Neuron (in vitro differentiated cells): ENCODE measurements at regions not wholly inside any gene's neighbourhood (a gene's known extent, or its start where the extent isn't known, plus 50 kb on each side); places are given as distances from the start of the nearest gene placed in this dataset.

Source experiments
- H2AFZ ChIP-seq: one replicate; pipeline ENCODE4 v1.6.1; 2013; ENCODE audit warnings: low read depth, mild to moderate bottlenecking, inconsistent platforms, low read length, moderate library complexity
- H3K27me3 ChIP-seq: one replicate; pipeline ENCODE4 v1.6.1; 2013; ENCODE audit warnings: low read length; ENCODE audit not compliant: insufficient read depth
- H3K36me3 ChIP-seq: one replicate; pipeline ENCODE4 v1.6.1; 2013; ENCODE audit warnings: low read length; ENCODE audit not compliant: insufficient read depth
- H3K4me1 ChIP-seq: one replicate; pipeline ENCODE4 v1.6.1; 2013; ENCODE audit warnings: low read length; ENCODE audit not compliant: insufficient read depth
- H3K4me3 ChIP-seq: 2 replicates; pipeline ENCODE4 v1.5.1; 2013; ENCODE audit warnings: mild to moderate bottlenecking, low read length, moderate library complexity
- H3K9me3 ChIP-seq: one replicate; pipeline ENCODE4 v1.6.1; 2013; ENCODE audit warnings: low read length

GRCh38 chr7:11895337-11895736 is 63.3 kb upstream of the THSD7A start:
- Histone ChIP-seq H3K9me3 (no peaks in the 10 kb centered on the region), H3K27me3 (no peaks in the 10 kb centered on the region), H3K4me3 (no peak overlapping the region), H2AFZ (no peak overlapping the region), H3K4me1 (peaks cover 5% of the 10 kb centered on the region), H3K36me3 (no peaks in the 10 kb centered on the region)

- Histone ChIP-seq H3K36me3 (no peaks in the 10 kb centered on the region), H2AFZ (no peak overlapping the region), H3K27me3 (no peaks in the 10 kb centered on the region), H3K4me3 (no peak overlapping the region), H3K4me1 (peaks cover 5% of the 10 kb centered on the region), H3K9me3 (no peaks in the 10 kb centered on the region)
Measured at GRCh38 chr7:11896663-11897062, 64.7 kb upstream of the THSD7A start.

GRCh38 chr7:11899247-11899646 is 67.2 kb upstream of the THSD7A start:
- Histone ChIP-seq H2AFZ (no peak overlapping the region), H3K36me3 (no peaks in the 10 kb centered on the region), H3K27me3 (no peaks in the 10 kb centered on the region), H3K4me3 (no peak overlapping the region), H3K4me1 (peaks cover 5% of the 10 kb centered on the region), H3K9me3 (no peaks in the 10 kb centered on the region)

DNA sequence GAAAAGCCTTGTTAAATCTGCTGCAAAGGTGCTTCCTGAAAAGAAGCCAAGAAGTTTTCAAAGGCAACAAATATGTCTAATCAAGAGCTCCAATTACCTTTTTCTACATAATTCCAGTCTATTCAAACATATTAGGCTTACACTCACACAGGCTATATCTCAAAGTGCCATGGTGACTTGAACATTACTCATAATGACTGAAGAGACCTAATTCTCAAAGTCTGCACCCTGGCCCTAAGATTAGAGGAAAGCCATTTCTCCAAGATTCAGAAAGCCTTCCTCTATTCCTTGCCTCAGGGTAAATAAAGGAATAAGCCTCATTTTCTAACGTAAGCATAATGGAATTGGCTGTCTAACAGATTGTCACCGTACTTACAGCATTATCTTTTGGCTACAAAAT is 78.3 kb upstream of the THSD7A start:
- H3K27me3 ChIP-seq, result no peaks in the 10 kb centered on the region
- no peak overlapping the region for H3K4me3 ChIP-seq
- H3K4me1 ChIP-seq, result peaks cover 5% of the 10 kb centered on the region
- H3K9me3 ChIP-seq, result no peaks in the 10 kb centered on the region
- H3K36me3 ChIP-seq, result no peaks in the 10 kb centered on the region
- H2AFZ ChIP-seq, result no peak overlapping the region

DNA sequence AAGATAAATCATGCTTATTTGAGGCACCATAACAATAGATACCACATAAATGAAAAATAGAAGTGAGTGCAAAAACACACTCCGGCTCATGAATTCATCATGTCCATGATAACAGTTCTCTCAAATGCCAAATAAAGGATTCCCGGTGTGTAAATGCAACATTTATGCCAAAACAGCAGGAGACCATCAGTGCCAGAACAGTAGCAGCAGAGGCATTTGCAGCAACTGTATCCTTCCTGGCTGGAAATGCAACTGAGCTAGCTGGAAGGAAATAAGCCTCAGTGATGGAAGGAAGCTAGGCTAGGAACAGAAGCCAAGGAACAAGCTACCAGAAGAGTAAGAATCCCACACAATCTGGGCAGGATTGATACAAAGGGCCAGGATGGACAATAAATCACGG is 79.9 kb upstream of the THSD7A start:
- H3K36me3 ChIP-seq, result no peaks in the 10 kb centered on the region
- H3K4me1 ChIP-seq, result peaks cover 5% of the 10 kb centered on the region
- no peaks in the 10 kb centered on the region for H3K27me3 ChIP-seq
- H3K4me3 ChIP-seq, result no peak overlapping the region
- H2AFZ ChIP-seq, result peak overlapping the region; percentile 5
- no peaks in the 10 kb centered on the region for H3K9me3 ChIP-seq

DNA sequence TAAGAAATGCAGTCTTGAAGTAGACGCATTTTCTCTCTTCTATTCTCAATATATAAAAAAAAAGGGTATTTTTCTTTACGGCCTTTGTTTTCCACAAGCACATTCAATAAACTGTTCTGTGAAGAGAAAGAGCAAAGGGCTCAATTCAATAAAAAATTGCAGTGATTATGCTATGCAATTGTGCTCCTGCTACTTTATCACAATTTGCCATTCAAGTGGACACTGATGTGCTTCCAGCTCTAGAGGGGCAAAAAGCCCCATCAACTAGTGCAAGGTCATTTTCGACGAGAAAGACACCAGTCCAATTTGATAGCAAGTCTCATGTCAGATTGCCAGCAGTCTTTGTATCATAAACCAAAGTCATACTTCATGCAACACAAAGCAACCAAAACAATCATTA is 82.6 kb upstream of the THSD7A start:
- Histone ChIP-seq H3K36me3 (no peaks in the 10 kb centered on the region), H3K27me3 (no peaks in the 10 kb centered on the region), H3K4me3 (no peak overlapping the region), H3K4me1 (peaks cover 5% of the 10 kb centered on the region), H2AFZ (no peak overlapping the region), H3K9me3 (no peaks in the 10 kb centered on the region)

GRCh38 chr7:11923376-11923930 is 91.5 kb upstream of the THSD7A start:
- Histone ChIP-seq H3K9me3 (no peaks in the 10 kb centered on the region), H3K27me3 (no peaks in the 10 kb centered on the region), H3K4me1 (no peaks in the 10 kb centered on the region), H3K4me3 (no peak overlapping the region), H3K36me3 (no peaks in the 10 kb centered on the region), H2AFZ (no peak overlapping the region)

- H3K9me3 ChIP-seq, result no peaks in the 10 kb centered on the region
- H3K27me3 ChIP-seq, result no peaks in the 10 kb centered on the region
- no peak overlapping the region for H2AFZ ChIP-seq
- H3K36me3 ChIP-seq, result no peaks in the 10 kb centered on the region
- no peak overlapping the region for H3K4me3 ChIP-seq
- H3K4me1 ChIP-seq, result no peaks in the 10 kb centered on the region
Measured at GRCh38 chr7:11931307-11931706, 99.3 kb upstream of the THSD7A start.

- no peak overlapping the region for H3K4me3 ChIP-seq
- H3K27me3 ChIP-seq, result no peaks in the 10 kb centered on the region
- H2AFZ ChIP-seq, result no peak overlapping the region
- H3K36me3 ChIP-seq, result no peaks in the 10 kb centered on the region
- H3K9me3 ChIP-seq, result no peaks in the 10 kb centered on the region
- H3K4me1 ChIP-seq, result no peaks in the 10 kb centered on the region
Measured at GRCh38 chr7:11934796-11935195, 102.8 kb upstream of the THSD7A start.

GRCh38 chr7:11935905-11936304 is 103.9 kb upstream of the THSD7A start:
- no peaks in the 10 kb centered on the region for H3K4me1 ChIP-seq
- no peaks in the 10 kb centered on the region for H3K9me3 ChIP-seq
- H2AFZ ChIP-seq, result no peak overlapping the region
- no peaks in the 10 kb centered on the region for H3K27me3 ChIP-seq
- no peak overlapping the region for H3K4me3 ChIP-seq
- no peaks in the 10 kb centered on the region for H3K36me3 ChIP-seq

GRCh38 chr7:11946794-11947193 is 114.8 kb upstream of the THSD7A start:
- H3K36me3 ChIP-seq, result no peaks in the 10 kb centered on the region
- no peak overlapping the region for H2AFZ ChIP-seq
- no peaks in the 10 kb centered on the region for H3K27me3 ChIP-seq
- peaks cover 2% of the 10 kb centered on the region for H3K9me3 ChIP-seq
- H3K4me1 ChIP-seq, result no peaks in the 10 kb centered on the region
- H3K4me3 ChIP-seq, result no peak overlapping the region

DNA sequence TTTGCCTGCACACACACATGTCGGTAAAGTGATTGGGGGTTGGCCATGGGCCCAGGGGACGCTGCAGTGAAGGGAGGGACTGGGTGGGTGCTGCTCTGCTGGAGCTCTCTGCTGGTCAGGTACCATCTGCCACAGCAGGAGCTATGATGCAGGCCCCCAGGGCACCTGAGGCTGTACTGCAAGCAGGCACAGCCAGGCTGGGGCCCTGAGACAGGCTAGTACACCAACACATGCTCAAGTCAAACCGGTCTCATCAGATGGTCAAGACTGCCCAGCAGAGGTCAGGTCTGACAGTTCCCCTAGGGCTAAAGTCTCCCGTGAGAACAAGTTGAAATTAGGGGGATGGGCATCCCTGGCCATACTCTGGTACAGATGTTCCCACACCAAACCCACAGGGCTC is 118.3 kb upstream of the THSD7A start:
- H3K4me3 ChIP-seq, result no peak overlapping the region
- no peaks in the 10 kb centered on the region for H3K27me3 ChIP-seq
- H2AFZ ChIP-seq, result no peak overlapping the region
- peaks cover under 1% of the 10 kb centered on the region for H3K9me3 ChIP-seq
- H3K4me1 ChIP-seq, result no peaks in the 10 kb centered on the region
- no peaks in the 10 kb centered on the region for H3K36me3 ChIP-seq

GRCh38 chr7:11950942-11951341 is 118.9 kb upstream of the THSD7A start:
- H3K4me1 ChIP-seq, result no peaks in the 10 kb centered on the region
- H3K9me3 ChIP-seq, result no peaks in the 10 kb centered on the region
- H2AFZ ChIP-seq, result no peak overlapping the region
- H3K36me3 ChIP-seq, result no peaks in the 10 kb centered on the region
- no peak overlapping the region for H3K4me3 ChIP-seq
- H3K27me3 ChIP-seq, result no peaks in the 10 kb centered on the region

GRCh38 chr7:11951909-11952308 is 119.9 kb upstream of the THSD7A start:
- Histone ChIP-seq H3K27me3 (no peaks in the 10 kb centered on the region), H3K4me3 (no peak overlapping the region), H3K9me3 (no peaks in the 10 kb centered on the region)

More at GRCh38 chr7:11951909-11952308, 119.9 kb upstream of the THSD7A start:
- Histone ChIP-seq H3K4me1 (no peaks in the 10 kb centered on the region), H2AFZ (no peak overlapping the region), H3K36me3 (no peaks in the 10 kb centered on the region)
